ENCODE measurements at regions not wholly inside any gene's neighbourhood (a gene's known extent, or its start where the extent isn't known, plus 50 kb on each side); places are given as distances from the start of the nearest gene placed in this dataset.

DNA sequence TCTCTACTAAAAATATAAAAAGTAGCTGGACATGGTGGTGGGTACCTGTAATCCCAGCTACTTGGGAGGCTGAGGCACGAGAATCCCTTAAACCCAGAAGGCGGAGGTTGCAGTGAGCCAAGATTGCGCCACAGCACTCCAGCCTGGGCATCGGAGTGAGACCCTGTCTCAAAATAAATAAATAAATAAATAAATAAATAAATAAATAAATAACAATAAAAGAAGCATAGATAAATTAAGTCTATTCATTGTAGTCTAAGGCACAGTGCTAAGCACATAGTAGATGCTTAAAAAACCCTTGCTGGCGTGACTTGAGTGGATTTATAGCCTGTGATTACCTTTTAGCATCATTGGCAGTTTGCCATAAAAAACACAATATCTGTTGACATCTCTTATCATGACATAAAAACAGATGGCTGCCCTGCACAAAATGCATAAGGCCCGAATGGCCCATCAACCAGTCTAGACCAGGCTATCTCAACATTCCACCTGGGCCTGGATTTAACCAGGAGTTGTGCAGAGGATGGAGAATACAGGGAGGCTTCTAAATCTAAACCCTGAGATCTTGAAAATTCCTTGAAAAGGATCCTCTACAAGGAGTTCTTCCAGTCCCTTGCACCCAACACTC lies 94.9 kb downstream of the PRLHR start:
- no peak for DNase-seq

DNA sequence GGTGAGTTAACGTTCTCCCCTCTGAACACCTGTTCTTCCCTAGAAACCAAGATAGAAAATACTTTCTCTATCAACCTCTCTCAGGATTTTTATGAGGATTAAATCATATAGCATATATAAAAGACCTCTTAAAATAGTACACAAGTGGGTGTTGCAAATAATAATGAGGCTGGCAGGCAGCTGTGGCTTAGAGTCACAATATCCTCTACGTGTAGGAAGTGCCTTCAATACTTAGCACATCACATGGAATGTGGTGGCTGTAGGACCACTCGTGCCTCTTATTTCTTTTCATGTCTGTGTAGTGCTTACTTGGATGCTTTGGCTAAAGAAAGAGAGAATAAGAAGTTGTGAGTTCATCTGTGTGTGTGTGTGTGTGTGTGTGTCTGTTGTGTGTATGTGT lies 96.3 kb downstream of the PRLHR start:
- DNase-seq = no peak

DNA sequence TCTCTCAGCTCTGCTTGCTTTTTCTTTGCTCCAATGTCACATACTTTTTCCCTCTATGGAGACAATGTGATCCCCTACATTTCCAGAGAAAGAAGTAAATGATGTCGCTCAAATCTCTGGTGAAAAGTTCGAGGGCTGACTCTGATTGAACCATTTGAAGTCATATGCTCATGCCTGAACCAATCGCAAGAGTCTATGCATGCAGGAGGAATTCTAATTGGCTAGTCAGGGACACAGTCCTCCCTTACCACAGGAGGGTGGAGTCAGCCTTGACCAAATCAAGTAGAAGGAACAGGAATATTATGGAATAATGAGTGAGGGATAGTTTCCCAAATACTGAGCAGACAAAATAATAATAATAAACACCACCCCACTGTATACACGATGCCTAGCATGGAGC lies 96.8 kb downstream of the PRLHR start:
- no peak for DNase-seq

DNA sequence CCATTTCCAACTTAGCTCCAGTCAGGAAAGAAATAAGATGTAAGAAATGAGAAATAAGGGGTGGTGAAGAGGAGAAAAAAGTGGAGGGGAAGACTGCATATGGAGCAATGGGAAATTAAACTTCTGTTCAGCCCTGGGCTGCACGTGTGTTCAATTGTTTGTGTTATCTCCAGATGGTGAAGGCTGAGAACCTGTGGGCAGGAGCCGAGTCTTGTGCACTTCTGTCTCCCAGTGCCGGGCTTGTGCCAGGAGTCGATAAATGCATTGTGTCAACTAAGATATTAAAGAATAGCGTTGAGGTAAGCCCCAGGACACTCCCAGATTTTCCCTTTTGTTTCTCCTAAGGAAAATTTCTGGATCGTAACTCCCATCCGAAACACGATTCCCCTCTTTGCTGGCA lies 98.2 kb downstream of the PRLHR start:
- DNase-seq = no peak

DNA sequence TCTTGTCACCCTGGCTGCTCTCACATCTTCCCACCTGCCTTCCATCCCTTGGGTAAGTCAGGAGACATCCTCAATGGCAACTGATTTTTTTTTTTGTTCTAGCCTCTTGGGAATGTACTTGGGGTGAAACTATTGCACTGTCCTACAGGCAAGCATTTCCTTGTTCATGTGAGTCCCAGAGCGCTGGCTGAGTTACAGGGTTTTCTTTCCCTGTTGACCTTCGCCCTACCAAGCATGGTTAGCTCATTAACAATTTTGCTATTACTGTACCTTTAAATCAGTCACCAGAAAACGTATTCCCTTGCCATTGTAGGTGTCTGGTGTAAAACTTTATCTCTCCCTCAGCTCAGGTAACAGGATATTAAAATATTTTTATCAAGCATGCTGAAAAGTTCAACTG lies 98.9 kb downstream of the PRLHR start:
- no peak for DNase-seq

DNA sequence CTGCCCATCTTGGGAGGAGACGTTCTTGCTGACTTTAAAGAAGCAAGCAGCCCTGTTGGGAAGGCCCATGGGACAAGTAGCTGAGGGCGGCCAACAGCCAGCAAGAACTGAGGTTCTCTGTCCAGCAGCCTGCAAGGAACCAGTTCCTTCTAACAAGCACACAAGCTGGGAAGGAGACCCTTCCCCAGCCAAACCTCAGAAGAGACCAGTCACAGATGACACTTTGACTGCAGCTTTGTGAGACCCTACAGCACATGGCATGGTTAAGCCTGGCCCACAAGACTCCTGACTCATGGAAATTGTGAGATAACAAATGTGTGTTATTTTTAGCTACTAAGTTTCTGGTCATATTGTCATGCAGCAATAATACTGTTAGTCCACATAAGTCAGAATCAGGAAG lies 99.9 kb downstream of the PRLHR start:
- DNase-seq = no peak

DNA sequence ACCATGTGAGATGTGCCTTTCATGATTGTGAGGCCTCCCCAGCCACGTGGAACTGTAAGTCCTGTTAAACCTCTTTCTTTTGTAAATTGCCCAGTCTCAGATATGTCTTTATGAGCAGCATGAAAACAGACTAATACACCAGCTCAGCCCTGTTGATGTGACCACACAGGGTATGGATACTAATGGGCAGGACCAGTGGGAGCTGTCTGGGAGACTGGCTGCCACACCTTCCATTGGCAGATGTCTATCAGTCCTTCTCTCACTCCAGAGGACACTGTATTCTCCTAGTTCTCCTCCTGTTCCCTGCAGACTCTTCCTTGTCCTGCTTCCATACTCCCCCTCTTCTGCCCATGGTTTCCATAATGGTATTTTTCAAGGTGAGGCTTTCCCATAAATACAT lies 104.4 kb downstream of the PRLHR start:
- no peak for DNase-seq

DNA sequence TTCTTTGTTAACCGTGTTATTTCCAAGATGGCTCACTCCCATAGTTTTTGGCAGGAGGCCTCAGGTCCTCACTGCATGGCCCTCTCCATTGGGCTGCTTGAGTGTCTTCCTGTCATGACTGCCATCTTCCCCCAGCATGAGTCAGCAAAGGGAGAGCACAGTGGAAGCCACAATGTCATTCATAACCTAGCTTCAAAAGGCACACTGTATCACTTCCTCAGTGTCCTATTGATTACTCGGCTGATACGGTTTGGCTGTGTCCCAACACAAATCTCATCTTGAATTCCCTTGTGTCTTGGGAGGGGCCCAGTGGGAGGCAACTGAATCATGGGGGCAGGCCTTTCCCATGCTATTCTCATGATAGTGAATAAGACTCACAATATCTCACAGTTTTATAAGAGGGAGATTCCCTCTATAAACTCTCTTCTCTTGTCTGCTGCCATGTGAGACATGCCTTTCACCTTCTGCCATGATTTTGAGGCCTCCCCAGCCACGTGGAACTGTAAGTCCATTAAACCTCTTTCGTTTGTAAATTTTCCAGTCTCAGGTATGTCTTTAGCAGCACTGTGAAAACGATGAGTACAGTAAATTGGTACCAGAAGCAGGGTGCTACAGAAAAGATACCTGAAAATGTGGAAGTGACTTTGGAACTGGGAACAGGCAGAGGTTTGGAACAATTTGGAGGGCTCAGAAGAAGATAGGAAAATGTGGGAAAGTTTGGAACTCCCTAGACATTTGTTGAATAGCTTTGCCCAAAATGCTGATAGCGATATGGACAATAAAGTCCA lies 106.5 kb downstream of the PRLHR start:
- no peak for DNase-seq

DNA sequence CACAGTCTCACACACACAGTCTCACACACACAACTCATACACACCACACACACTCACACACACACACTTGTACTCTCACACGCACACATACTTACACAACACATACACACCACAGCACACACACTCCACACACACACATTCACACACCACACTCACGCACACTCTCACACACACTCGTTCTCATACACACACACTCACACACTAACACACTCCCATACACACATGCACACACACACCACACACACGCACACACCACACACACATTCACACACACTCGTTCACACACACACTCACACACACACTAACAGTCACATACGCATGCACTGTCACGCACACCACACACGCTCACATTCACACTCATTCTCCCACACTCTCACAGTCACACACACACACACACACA lies 109.8 kb downstream of the PRLHR start:
- no peak for DNase-seq

DNA sequence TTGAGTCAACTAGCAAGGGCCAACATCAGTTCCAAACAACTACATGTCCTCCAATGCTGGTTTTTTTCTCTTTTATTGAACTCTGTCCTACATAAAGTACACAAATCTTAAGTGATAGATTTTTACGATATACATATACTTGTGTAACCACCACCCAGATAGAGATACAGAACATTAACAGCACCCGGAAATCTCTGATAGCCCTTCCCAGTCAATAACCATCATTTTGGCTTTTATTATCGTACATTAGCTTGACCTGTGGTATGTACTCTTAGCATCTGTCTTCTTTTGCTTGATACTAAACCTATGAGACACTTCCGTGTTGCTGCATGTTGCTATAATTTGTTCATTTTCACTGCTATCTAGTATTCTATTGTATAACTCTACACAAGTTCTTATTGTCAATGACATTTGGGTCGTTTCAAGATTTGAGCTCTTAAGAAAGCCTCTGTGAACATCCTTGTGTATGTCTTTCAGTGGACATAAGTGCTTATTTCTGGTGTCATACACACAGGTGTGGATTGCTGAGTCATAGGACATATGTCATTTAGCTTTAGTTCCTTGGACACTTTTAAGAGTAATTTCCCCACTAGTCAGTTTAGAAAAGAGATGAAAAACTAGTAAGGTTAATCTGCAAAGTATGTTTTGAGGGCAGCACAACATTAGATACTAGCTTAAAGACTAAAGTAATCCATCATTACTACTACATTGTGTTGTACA lies 111.1 kb downstream of the PRLHR start:
- DNase-seq = no peak

DNA sequence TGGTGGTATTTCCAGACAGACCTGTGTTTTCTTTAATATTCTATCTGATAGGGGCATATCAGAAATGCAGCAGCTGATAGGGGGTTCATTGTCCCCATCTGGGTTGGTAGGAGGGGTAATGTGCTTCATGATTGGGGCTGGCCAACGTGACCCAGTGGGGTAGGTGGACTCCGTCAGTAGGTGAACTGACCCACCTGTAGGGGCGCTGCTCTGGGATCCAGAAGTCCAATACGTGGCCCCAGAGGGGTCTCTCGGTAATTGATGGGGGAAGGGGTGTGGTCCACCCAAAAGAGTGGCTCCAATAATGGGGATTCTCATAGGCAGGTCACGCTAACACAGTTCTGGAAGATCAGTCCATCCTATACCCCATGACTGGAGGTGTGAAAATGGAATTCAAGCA lies 112.0 kb downstream of the PRLHR start:
- no peak for DNase-seq

DNA sequence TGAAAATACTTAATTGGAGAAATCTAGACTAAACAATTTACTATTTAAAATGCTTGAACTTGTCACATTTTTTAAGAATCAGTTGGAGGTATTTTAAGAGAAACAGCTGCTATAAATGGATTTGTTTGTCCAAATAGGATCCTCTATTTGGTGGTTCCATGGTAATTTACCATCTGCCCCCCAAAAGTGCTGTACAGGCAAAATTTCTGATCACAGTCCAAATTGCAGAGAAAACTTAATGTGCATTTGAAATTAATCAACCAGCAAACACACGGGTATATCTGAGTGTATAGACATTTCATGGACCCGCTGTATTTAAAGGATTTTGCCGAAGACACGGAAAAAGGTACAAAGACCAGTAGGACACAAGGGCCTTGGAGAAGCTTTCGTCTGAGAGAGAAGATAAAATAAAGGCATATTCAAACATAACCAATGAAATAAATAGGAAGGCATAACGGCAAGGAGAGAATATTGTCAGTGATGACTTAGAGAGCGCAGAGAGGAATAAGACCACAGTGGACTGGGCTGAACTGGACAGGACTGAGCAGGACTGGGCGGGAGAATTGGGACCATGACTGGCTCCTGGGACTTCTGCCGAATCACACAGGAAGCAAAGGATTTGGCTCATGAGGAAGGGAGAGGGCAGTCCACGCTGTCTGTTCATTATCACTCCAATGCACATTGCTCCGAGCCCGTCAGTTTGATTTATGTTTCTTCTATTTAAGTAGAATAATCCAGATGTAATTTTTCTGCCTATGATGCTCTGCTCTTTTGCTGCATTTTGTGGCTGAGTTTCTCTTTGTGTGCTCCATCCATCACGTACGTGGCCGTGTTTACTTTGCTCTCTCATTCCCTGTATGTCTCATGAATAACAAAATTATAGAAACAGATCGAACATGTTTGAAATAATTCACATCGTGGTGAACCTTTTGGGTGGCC lies 112.8 kb downstream of the PRLHR start:
- no peak for DNase-seq

DNA sequence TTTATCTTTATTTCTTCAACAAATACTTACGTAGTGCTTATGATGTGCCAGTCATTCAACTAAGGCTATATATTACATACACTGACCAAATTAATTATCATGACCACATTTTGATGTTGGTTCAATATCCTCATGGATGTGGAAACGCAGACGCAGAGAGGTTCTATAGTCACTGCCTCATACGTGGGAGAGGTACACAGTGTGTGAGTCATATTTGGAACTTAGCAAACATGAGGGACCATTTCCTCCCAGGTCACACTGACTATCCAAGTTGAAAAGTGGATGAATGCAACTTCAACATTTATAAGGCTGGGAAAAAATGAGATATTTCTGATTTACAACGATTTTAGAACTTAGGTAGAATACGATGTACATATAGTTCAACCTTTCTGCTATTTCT lies 113.6 kb downstream of the PRLHR start:
- no peak for DNase-seq

DNA sequence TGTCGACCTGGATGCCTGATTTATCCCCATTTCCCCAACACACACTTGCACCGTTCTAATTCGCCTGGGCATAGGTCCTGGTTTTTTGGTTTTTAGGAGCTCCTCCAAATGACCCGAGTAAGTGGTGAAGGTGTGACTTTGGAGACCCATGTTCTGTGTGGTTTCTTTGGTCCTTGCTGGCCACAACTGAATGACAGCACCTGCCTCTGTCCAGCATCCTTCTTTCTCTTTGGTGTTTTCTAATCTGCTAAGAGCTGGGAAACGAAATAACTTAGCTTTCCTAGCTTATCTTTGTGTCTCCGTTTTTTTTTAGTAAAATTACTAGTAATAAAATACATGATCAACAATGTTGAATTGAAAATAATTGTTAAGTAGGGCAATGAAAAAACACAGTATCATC lies 120.2 kb downstream of the PRLHR start:
- no peak for DNase-seq

DNA sequence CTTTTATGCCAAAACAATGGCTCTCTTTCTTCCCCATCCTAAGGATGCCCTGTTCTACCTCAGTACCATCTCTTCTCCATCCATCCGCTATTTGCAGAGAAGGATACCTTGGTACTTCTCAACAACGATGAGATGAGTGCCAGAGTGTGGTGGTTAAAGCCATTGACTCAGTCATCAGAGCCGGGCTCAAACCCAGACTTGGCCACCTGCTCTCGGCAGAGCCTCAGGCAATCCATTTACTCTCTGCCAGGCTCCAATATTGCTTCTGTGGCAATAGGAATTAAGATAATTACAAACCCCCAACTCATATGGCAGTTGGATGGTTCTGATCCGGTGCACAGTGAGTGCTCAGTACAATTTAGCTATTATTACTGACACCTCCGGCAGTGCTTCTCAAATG lies 121.3 kb downstream of the PRLHR start:
- no peak for DNase-seq

DNA sequence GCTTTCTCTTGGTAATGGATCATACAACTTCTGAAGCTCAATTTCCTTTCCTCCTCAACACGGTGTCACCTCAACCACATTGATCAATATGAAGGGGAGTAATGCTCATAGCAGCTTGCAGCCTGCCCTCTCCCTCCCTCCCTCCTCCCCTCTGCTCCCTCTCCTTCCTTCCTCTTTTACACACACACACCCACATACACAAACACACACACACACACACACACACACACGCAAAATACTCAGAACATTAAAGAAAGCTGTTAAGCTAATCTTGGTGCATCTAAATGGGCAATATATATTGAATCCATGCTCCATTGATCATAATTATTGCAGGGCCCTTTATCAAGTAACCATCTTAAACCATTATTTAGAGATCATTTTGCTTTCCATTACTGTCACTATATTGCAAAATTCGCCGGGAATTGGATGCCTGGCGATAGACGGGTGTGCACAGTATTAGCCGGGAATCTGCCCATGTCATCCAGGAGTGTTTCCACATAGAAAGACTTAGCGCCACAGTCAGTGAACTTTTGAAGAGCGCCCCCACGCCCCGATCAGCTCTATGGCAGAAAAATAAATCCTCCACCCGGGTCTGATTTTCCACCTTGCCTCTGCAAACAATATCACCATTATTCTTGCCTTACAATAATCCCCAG lies 122.0 kb downstream of the PRLHR start:
- DNase-seq = no peak

DNA sequence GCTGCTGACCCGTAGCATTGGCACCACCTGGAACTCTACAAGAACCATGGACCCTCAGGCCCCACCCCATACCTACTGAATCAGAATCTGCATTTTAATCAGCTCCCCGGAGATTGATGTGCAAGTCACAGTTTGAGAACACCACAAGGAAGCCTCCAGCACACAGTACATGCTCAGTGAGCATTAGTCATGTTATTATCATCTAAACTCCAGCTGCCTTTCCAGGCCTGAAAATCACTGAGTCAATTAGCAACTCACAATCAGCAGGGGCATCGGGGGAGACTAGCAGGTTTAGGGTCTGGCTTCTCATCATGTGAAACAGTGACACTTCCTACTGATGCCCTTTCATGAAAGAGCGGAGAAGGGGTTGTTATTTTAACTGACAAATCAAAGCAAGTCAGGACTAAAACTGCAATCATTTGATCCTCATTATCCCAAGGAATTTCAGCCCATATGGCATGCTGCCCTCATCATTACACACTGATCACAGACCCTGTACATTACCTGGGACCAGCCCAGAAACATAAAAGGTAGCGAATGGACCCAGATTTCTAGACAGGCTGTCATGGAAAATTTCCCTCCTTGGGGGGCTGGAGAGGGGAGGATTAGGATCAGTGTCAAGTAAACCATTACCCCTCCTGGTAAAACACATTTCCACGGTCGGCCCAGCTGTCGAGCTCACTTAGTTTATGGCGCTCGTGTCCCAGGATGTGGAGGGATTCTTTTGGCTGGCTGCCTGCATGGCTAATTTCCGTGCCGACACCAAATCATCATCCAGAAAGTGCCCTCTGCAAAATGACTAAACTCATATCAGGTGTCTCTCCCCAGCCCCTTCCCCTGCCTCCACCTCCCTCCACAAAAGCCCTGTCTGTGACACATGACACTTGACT lies 122.8 kb downstream of the PRLHR start:
- no peak for DNase-seq

DNA sequence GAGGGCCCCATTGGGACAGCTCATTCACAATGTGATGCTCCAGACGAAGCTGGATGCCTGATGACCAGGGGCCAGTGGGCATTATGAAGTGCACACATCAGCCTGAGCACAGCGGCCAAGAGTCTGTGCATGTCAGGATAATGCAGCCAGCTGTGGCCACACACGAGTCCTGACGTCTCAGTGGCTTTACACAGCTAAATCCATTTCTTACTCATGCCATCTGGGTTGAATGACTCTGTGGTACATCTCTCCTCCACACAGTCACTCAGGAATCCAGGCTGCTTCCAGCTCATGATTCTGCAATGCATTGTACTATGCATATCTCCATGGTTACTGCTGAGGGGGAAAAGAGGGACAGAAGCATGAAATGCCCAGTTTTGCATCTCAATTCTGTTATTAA lies 123.6 kb downstream of the PRLHR start:
- DNase-seq = no peak

DNA sequence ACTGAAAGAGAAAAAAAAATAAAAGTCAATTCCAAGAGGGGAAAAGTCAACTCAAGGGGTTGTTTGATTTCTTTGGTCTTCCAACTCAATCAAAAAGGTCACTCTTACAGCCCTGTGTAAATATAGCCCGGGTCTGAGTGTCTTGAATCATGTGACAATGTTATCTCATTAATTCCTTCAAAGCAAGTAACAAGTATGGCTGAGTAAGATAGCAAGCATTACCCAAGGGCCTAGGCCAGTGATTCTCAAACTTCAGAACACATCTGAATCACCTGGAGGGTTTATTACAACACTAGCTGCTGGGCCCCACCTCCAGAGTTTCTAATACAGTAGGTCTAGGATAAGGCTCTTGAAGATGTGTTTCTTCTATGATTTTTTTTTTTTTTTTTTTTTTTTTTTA lies 125.0 kb downstream of the PRLHR start:
- DNase-seq = no peak

DNA sequence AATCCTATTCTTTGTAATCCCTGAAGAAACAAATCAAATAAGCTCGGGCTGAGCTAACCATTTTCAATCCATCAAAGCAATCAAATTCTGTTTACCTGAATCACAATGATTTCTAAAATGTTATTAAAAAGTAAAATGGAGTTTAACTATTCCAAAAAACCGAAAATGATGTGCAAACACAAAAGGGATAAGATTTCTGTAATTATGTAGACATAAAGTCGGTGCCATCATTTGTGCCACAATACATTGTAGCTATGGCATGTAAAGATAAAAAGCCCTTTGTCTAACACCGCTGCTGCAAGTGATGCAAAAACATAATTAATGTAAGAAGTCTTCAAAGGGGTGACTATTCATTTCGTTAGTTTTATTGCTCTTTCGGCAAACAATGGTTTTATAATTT lies 125.1 kb upstream of the FAM204A start:
- DNase-seq = no peak

DNA sequence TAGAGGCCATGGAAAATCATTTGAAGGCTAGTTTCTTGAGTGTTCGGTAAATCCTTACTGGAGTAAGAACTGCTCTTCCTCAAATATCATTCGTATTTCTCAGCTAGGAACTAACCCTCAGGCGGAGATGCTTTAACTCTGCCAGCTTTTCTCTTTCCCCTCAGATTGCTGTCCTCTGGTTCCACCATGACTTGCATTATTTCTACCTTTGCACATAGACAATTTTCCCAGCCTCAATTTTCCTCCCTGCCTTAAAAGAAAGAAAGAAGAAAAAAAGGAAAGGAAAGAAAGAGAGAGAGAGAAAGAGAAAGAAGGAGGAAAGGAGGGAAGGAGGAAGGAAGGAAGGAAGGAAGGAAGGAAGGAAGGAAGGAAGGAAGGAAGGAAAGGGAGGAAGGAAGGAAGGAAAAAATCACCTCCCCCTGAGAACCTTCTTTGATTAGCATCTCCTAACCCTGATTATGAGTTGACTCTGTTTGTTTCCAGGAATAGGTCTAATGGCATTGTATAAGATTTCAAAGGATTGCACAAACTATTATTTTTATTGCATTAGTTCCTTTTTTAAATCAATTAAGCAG lies 123.3 kb upstream of the FAM204A start:
- no peak for DNase-seq

All from NCI-H1092 (cell line).